ENCODE measurements at regions not wholly inside any gene's neighbourhood (a gene's known extent, or its start where the extent isn't known, plus 50 kb on each side); places are given as distances from the start of the nearest gene placed in this dataset.

DNA sequence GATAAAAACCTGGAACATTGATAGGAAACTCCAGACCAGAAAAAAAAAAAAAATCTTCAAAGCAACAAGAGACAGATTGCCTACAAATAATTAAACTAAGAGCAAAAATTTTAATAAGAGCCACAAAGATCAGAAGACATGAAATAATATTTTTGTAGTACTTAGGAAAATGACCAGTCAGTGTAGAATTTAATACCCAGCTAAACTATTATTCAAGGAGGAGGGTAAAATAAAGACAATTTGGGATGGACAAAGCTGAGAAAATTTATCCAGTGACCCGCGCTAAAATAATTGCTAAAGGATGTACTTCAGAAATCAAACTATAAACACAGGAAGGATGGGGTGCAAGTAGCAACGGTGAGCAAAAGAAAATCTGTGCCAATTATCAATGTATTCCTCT lies 133.2 kb downstream of the AQP9 start:
- no peak for DNase-seq

DNA sequence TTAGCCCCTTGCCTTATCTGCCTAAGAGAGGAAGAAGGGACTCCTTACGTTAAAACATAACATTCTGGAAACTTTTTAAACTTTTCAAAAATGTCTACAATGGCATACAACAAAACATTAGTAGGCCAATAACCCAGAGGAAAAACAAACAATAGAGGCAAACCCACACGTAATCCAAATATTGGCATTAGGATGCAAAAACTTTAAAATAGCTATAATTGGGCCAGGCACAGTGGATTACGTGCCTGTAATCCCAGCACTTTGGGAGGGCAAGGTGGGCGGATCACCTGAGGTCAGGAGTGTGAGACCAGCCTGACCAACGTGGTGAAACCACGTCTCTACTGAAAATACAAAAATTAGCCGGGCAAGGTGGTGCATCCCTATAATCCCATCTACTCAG lies 134.9 kb downstream of the AQP9 start:
- DNase-seq = no peak

DNA sequence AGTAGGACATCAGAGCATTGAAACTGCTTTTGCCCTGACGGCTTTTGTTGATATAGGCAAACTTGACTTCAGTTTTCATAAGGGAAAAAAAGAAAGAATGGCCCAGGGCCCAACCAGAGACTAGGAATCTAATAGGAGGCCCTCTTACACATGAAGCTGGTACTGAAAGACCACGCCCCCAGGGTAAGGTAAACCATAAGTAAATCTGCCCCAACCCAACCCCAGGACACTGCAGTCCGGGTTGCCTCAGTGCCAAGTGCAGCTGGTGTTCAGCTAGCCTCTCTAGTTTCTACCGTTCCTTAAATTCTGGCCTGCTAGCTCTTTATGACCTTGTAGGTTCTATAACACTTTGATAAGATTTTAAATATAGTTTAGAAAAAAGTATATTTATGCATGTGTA lies 136.7 kb downstream of the AQP9 start:
- no peak for DNase-seq

DNA sequence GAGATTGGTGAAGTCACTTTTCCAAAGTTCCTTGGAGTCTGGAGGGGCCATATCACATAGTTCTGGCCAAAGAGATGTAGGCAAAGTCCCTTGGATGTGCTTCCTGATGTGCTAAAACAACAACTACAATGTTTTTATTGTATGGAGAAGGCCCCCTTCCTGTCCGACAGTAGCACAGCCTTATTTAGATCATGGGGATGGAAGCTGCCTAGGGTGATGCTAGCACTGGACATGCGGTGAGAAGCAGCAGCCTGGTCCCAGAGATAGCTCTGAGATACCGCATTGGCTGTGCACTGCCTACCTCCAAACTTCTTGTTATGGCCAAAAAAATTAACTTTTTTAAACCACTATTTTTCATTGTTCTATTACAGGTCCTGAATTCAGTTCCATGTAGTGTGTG lies 137.6 kb downstream of the AQP9 start:
- DNase-seq = no peak

DNA sequence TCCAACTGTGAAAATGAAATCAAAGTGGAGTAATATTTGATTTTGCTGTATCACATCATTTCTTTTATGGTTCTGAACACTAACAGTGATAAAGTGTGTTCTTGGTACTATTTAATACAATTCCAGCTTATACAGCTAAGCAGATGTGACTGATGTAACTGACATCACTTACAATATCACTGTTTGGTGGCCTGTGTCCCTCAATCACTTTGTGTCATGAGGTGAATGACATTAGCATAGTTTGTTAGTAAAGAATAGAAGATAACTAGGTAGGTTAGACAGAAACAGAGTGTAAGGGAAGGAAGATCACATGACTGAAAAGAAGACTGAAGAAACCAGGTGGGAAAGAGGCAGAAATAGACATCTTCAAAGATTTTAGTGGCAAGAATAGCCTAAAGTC lies 138.7 kb downstream of the AQP9 start:
- no peak for DNase-seq

DNA sequence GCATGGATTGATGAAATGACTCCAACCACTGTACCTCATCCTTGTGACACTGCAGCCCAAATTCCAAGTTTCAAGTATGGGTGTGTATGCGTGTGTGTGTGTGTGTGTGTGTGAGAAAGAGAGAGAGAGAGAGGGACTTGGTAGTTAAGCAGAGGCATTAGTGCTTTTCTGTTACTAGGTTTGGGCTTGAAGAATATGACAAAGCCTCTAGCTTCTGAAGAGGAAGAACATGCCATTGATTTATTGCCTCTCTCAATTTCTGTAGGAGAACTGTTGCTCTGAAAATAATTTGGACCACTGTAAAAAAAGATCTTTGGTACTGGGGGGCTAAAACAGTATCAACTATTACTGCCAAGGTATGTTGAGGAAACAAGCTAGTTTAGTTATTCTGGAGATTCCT lies 139.2 kb downstream of the AQP9 start:
- no peak for DNase-seq

DNA sequence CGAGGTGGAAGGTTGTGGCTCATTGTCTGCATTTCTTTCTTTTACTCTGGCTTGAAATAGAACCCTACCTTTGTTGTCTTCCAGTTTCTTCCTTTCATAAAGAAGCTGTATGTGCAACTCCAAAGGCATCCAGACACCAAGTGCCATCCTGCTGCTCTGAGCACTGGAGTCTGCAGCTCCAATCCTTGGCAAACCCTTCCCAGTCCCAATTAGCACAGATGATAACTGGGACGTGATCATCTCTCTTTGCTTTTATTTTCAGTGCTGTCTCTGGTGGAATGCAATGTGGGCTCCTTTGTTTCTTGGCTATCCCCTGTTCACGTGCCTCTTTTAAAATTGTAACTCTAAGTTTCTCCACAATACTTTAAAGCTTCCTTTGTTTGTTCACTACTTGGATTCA lies 140.9 kb downstream of the AQP9 start:
- DNase-seq = no peak

DNA sequence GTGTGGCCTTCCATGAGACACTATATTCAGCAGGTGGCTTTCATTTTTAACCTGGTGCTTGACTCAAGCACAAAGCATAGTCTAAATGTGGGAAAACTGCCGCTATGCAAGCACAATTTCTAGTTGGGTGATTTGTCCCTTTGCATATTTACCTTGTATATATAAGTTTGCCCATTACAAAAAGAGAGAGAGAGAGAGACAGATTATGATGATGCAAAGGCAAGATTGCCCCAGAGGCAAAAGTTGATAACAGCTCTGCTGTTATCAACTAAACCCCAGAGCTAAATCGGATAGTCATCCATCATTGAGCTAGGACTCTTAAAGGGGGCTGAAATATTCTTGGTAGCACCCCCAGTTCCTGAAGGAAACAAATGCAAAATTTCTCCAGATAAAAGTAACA lies 141.5 kb downstream of the AQP9 start:
- no peak for DNase-seq

DNA sequence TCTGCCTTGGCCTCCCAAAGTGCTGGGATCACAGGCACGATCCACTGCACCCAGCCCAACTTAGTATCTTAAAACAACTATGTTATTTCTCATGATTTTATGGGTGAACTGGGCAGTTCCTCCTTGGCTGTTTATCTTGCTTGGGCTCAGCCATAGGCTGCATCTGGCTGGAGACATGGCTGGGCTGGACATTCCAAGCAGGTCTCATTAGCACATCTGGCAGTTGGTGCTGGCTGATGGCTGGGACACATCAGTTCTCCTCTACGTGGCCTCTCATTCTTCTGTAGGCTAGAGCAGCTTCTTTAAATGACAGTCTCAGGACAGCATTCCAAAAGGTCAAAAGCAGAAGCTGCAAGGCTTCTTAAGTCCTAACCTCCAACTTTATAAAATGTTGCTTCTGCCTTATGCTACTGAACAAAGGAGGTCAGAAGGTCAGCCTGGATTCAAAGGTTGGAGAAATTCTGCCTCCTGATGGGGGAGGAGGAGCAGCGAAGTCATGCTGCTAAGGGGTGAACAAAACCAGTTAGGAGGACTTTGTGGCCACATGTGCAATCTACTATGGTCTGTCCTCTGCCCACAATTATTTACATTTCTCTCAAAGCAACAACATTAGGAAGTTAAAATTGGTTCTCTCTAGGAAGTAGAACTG lies 144.0 kb downstream of the AQP9 start:
- DNase-seq = no peak

DNA sequence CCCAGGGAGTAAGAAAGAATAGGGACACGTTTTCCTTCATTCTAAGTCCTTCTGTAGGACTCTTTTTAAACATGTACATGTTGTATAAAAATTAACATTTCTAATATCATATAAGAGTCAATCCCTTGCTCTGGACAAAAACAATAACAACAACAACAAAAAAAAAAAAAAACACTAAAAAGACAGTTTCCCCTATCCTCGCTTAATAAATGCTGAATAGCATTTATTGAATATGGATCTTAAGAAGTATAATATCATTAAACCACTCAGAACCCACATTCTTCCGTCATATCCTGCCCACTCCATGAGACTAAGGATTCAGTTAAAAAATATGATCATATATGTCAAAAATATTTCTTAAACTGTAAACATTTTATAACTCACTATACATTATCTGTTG lies 145.1 kb downstream of the AQP9 start:
- DNase-seq = no peak

DNA sequence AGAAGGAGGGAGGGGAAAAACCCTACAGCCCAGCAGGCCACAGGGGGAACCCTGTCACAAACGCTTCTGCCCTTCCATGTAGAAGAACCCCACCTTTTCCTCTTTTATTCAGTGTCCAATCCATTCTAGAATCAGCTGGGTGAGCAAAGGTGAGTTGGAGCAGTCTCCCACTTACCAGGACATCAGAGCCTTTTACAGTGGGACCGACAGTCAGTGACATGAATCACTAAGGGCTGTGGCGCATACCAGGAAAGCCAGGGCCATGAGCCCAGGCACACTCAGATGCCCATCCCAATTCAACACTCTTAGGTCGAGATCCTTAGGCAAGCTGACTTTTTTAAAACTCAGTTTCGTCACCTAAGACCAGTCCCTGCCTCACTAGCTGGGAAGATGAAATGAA lies 146.1 kb downstream of the AQP9 start:
- no peak for DNase-seq

DNA sequence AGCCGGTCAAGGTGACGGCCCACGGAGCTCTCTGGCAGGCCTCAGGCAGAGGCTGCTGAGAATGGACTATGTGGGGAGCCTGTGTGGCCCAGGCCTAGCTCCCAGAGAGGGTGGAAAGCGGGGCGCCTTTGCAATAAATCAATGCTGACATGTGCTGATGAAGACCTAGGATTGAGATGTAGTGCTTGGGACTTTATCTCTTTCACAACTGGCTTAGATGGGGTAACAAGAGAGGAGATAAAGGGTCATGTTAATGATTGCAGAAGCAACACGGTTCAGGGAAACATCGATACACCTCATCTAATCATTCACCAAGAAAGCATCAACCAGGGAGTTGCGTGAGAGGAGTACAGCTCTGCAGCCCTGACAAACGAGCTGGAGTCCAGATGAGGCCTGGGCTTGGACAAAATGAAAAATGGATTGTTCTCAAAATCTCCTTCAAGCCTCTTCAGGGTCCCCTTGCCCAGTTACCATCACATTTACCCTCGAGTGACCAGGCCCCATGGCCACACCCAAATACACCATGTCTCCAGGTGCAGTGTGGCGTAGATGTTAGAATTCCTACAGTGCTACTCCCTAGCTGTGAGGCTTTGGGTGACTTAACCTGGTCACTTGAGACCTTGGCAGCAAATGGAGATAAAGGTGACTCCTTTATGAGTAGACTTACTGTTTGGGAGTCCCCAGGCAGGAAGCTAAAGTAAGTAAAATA lies 146.4 kb upstream of the LIPC start:
- no peak for DNase-seq

DNA sequence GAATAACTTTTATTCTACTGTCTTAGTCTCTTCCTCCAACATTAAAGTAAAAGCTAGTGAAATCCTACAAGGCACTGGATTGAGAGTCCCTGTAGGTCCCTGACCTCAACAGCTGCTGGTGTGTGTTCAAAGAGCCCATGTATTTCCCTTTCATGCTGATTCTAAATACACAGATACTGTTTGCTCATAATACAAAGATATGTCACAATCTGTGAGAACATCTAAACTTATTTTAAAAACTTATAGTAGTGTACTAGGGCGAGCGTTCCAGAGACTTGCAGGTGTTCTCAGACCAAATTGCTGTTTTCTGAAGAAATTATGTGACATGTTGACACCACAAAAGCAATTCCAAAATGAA lies 145.9 kb upstream of the LIPC start:
- no peak for DNase-seq

DNA sequence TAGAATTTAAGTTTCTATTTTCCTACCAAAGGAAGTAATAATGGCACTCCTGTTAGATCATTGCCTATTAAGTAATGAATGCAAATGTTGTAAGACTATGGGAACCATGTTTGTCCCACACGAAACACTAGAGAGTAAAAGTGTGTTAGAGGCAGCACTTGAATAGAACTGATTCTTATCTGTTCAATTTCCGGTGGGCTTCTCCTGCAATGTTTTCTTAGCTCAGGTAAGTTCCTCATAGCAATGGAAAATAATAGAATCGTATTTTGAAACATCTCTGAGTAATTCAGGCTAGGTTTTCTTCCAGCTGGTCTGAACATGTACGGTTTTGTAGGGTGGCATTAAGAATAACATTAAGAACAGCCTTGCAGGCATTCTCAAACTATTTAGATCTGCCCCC lies 145.3 kb upstream of the LIPC start:
- no peak for DNase-seq

DNA sequence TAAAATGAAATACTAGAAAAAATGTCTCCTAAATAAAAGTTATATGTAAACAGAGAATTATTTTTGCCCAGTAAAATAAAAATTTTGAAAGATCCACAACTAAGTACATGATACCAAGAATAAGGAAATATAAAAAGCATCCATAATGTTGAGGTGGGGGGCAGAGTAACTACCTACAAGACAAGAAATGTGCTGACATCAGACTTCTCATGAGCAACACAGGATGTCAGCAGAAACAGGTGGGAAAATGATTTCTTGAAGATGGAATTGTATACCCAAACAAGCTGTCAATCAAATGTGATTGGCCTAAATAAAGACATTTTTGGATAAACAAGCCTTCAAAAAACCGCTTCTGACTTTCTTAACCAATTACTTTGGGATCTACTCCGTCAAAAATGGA lies 143.9 kb upstream of the LIPC start:
- DNase-seq = no peak

DNA sequence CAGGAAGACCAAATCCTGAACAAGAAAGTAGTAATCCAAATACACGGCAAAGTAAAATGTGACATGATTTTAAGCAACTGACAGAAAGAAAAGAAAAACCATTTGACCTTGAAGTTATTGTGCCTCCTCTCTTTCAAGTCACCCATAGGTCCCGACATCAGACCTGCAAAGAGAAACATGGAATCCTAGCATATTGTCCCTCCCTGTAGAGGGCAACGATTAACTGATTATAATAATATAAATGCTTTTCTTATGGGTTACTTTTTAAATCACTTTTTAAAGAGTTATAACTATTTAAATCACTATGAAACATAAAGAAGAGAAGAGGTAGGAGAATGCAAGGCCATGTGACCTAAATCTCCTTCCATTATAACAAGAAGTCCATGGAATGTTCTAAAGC lies 143.2 kb upstream of the LIPC start:
- DNase-seq = no peak

DNA sequence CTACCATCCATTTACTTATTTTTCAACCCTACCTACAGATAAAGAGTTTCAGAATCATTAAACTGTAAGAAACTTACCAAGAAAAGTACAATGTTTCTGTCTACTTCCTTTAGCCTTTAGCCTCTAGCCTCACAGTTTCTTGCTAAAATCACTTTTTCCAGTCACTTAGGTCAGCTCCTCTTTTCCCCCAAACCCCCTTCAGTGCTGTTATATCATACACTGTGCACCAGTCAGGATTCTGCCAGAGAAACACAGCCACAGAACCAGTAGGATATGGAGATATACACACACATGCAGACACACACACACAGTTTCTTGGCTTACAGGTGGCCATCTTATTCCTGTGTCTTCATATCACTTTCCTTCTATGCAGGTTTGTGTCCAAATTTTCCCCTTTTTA lies 139.9 kb upstream of the LIPC start:
- no peak for DNase-seq

DNA sequence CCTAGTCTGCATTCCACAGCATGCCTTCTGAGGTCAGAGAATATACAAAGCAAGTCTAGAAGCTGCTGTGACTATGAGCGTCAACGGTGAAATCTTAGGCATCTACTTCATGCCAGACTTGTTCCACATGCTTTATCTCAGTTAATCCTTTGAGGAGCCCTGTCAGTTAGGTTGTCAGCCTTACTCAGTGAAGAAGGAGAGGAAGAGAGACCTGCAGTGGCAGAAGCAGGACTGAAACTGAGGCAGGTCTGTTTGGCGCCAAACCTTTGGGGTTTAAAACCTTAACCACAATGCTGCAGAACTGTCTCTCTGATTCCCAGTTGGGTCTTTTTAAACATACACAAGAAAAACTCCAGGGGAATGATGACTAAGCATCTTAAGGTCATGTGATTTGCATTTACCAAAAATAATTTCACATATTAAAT lies 139.0 kb upstream of the LIPC start:
- DNase-seq = no peak

DNA sequence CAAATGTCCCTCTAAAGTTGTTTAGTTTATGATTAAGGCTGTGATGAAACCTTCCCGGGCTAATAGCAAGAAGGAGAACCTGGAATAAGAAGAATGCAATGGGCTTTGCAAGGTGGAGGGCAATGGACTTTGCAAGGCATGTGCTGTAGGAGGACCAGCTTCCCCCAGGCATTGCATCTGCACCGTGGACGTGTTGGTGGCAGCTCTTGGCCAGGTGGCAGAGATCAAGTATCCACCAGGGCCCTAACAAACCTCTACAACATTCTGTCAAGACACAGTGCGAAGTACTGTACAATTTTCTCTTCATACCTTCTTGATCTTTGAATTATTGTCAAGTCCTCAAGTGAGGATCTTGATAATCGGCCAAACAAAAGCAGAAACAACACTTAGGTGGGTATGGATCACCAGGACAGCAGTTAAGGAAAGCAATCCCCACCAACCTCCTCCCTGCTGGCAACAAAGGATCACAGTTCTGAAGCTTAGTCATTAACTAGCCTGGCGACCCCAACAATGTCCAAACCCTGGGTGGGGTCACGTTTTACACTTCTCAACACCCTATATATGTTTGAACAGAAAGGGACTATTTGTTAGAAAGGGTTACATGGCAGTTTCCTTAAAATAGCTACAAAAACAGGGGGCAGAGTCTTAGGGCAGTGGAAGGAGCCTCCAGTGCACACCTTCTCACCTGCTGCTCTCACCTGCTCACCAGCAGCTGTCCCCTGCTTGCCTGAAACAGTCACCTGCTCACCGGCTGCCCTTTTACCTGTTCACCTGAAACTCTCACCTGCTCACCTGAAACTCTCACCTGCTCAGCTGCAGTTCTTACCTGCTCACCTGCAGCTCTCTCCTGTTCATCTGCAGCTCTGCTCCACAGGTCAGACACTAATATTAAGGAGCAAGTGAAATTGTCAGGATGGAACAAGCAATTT lies 137.9 kb upstream of the LIPC start:
- DNase-seq = no peak

DNA sequence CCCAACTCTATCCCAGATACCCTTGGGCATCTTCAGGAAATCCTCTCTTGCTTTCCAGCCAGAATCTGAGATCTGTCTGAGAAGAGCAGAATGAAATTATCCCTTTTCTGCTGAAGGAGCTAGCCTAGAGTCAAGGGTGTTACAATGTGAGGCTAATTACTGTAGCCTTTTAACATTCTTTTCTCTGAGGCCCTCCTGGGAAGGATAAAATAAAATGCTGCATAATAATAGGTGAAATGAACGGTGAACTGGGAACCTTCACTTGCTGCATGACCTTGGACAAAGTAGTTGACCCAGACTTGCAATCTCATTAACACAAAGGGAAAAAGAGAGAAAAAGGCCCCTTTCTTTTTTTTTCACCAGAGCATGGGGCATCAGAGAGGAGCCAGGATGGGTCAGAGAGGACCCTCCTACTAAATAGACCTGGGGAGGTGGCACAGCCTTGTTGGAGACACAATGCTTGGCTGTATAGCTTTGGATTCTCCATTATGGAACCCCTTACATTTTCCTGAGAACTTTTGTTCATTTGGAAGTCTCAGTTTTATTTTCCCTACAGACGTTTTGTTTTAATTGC lies 137.0 kb upstream of the LIPC start:
- no peak for DNase-seq

DNA sequence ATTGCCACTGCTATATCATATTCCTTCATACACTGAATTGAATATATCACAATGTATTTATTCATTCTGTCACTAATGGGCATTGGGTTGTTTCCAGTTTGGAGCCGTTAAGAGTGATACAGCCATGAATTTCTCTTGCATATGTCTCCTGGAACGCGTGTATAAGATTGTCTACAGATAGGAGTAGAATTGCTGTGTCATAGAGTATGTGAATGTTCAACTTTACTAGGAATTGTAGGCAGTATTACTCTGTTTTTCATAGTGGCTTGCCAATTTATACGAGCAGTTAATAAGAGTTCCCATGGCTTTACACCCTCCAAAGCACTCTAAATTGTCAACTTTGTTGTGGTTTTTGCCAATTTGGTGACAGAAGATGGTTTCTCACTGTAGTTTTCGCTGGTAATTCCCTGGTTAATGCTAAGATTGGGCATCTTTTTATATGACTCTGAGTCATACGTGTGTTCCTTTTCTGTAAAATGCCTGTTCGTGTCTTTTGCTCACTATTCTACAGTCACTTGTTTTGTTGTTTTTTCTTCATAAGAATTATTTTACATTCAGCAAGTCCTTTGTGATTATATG lies 136.1 kb upstream of the LIPC start:
- no peak for DNase-seq

DNA sequence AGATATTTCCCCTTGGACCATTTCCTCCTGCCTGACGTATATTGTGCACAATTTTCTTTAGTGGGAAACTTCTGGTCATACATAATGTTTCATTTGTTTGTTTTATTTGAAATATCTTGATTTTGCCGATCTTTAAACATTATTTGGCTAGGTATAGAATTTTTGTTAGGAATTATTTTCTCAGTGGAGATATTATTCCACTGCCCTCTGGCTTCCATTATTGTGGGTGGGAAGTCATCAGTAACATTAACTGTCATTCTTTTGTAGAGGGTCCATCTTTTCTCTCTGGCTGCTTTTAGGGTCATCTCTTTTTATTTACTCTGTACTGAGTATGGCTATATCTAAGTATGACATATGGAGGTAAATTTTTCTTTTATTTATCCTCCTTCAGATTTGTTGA lies 135.5 kb upstream of the LIPC start:
- DNase-seq = no peak

DNA sequence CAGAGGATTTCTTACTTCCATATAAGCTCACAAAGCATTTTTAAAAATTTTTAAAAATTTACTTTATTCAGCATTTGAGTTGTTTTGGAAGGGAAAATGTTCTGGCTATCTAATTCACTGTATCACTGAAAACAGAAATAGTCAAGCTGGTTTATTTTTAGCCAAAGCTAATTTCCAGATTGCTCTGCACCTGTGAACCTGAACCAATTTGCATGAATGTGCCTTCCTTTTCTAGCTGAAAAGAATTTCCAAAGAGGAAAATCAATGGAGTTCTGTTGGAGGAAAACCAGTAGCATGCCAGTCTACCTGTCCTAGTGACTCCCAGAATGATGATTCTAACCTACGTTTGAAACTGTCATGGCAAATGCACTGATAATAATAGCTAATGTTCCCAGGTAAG lies 134.2 kb upstream of the LIPC start:
- DNase-seq = no peak
